Kidney epithelial cell (primary cell): ENCODE measurements at regions not wholly inside any gene's neighbourhood (a gene's known extent, or its start where the extent isn't known, plus 50 kb on each side); places are given as distances from the start of the nearest gene placed in this dataset.

Experiments
- DNase-seq: peaks from one replicate; pipeline ENCODE4 v3.0.0-alpha.2; 2010; ENCODE audit warnings: low read depth
- H3K27me3 ChIP-seq: 2 replicates; pipeline ENCODE4 v1.6.0; 2011; ENCODE audit warnings: low read length; ENCODE audit not compliant: control insufficient read depth, insufficient read depth
- H3K36me3 ChIP-seq: 2 replicates; pipeline ENCODE4 v1.5.1; 2011; ENCODE audit warnings: low read length; ENCODE audit not compliant: control insufficient read depth, insufficient read depth
- H3K4me3 ChIP-seq: 2 replicates; pipeline ENCODE4 v1.5.1; 2011; ENCODE audit warnings: low read depth, mild to moderate bottlenecking, control low read depth, low read length
- CTCF ChIP-seq: IDR thresholded peaks from 2 replicates; pipeline ENCODE4 v1.5.1; 2011; ENCODE audit warnings: mild to moderate bottlenecking, moderate library complexity, low read length, control low read depth, inconsistent platforms; ENCODE audit not compliant: insufficient read depth, poor library complexity, severe bottlenecking

- Histone ChIP-seq H3K36me3 (no peaks in the 10 kb centered on the region), H3K27me3 (no peaks in the 10 kb centered on the region), H3K4me3 (no peak overlapping the region)
- DNase-seq = no peak
- TF ChIP-seq CTCF = no peak
Measured at GRCh38 chr15:95210436-95210981, 979.1 kb downstream of the MCTP2 start.

GRCh38 chr15:95215017-95215416 is 983.7 kb downstream of the MCTP2 start:
- Histone ChIP-seq H3K36me3 (no peaks in the 10 kb centered on the region), H3K27me3 (no peaks in the 10 kb centered on the region), H3K4me3 (no peak overlapping the region)
- TF ChIP-seq CTCF = no peak
- DNase-seq = no peak

- no peak for DNase-seq
- no peak for TF ChIP-seq CTCF
- H3K27me3 ChIP-seq = no peaks in the 10 kb centered on the region
- no peaks in the 10 kb centered on the region for H3K36me3 ChIP-seq
- H3K4me3 ChIP-seq = no peak overlapping the region
Measured at GRCh38 chr15:95226835-95227234, 995.5 kb downstream of the MCTP2 start.

GRCh38 chr15:95227235-95227634 is 995.9 kb downstream of the MCTP2 start:
- no peak for DNase-seq

GRCh38 chr15:95228856-95229555 is 997.6 kb downstream of the MCTP2 start:
- TF ChIP-seq CTCF = no peak
- no peak for DNase-seq
- Histone ChIP-seq H3K4me3 (no peak overlapping the region), H3K36me3 (no peaks in the 10 kb centered on the region), H3K27me3 (no peaks in the 10 kb centered on the region)

More at GRCh38 chr15:95227235-95227634, 995.9 kb downstream of the MCTP2 start:
- no peak for TF ChIP-seq CTCF
- no peaks in the 10 kb centered on the region for H3K36me3 ChIP-seq
- no peaks in the 10 kb centered on the region for H3K27me3 ChIP-seq
- no peak overlapping the region for H3K4me3 ChIP-seq

GRCh38 chr15:95235033-95235432 is 1003.7 kb downstream of the MCTP2 start:
- TF ChIP-seq CTCF = no peak
- Histone ChIP-seq H3K36me3 (no peaks in the 10 kb centered on the region), H3K4me3 (no peak overlapping the region), H3K27me3 (no peaks in the 10 kb centered on the region)
- no peak for DNase-seq
